HG02938 (cell line): ENCODE measurements at regions not wholly inside any gene's neighbourhood (a gene's known extent, or its start where the extent isn't known, plus 50 kb on each side); places are given as distances from the start of the nearest gene placed in this dataset.
A peak's percentile ranks its signal among the peaks of the same experiment; 100 is the strongest.
"Not testable (repeated sequence)": the region's sequence is repeated elsewhere in the genome, so short reads cannot be mapped to it uniquely, and the experiment has no call there.

Source experiments
- ATAC-seq: cut with Tn5 transposase; IDR thresholded peaks from one replicate; pipeline ENCODE4 v1.9.1; 2021; ENCODE audit warnings: mild to moderate bottlenecking, moderate library complexity; ENCODE audit not compliant: unreplicated experiment

DNA sequence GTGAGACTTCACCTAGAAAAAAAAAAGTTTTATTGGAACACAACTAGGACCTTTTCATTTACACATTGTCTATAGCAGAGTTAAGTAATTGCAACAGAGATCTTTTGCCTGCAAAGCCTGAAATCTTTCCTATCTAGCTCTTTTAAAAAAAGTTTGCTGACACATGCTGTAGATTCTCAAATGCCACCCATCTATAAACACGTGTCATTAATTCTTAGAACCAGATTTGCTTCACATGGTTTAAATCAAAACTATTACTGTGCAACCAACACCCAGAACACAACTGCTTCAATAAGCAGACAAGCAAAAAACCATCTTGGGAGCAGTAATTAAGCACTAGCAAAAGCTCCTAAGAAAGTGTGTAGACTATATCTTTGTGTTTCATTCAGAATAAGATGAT is 55.0 kb downstream of the OXSM start:
- ATAC-seq: no peak

DNA sequence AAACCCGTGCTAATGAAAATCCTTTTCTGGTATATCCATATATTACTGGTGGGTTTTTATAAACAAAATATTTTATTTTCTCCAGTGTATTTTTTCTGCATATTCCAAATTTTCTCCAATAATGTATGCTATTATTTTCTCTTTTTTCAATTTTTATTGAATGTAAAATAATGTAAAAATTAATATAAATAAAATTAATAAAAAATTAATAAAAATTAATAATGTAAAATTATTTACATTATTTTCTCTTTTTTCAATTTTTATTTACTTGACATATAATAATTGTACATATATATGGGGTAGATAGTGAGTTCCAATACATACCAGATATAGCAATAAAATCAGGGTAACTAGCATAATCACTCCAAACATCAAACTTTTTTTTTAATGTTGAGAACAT is 56.4 kb downstream of the OXSM start:
- no peak for ATAC-seq

DNA sequence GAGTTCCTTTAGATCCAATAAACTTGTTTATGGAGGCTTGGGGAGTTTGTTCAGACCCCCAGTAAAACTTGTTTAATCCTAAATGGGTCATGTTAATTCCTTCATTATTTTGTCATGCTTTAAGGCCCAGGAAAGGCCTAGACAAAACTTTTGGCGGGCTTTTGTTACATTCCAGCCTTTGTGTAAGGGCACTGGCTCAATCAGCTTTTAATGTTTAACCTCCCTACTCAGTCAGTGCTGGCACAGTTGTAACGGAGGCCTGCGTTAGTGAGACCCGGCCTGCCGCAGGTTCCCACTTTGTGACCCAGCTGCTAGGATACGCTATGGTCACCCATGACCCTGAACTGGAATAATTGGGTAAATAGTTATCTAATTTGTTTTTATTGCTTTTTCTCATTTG is 59.2 kb downstream of the OXSM start:
- ATAC-seq: no peak

- ATAC-seq: no peak
Observed at GRCh38 chr3:25849641-25850385, 59.9 kb downstream of the OXSM start.

DNA sequence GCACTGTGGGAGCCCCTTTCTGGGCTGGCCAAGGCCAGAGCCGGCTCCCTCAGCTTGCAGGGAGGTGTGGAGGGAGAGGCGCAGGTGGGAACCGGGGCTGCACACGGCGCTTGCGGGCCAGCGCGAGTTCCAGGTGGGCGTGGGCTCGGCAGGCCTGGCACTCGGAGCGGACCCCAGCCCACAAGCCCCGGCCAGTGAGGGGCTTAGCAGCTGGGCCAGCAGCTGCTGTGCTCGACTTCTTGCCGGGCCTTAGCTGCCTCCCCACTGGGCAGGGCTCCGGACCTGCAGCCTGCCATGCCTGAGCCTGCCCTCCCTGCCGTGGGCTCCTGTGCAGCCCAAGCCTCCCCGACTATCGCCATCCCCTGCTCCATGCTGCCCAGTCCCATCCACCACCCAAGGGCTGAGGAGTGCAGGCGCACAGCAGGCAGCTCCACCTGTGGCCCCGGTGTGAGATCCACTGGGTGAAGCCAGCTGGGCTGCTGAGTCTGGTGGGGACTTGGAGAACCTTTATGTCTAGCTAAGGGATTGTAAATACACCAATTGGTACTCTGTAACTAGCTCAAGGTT is 61.9 kb downstream of the OXSM start:
- not testable (repeated sequence) for ATAC-seq

DNA sequence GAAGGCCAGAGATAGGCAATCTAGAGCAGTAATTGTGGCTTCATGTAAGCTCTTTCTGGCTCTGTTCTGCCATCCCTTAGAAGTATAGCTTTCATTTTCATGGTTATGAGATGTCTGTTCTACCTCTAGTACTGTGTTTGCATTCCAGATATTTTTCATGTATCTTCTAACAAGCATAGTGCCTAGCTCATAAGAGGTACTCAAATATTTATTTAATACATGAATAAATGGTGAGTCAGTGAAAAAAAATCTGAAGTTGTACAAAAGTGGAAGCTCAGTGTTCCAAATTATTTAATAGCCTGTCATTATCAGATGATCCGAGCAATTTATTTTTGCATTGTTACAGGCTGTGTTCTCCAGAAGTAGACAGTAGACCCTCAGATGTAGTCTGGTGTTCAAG is 64.3 kb downstream of the OXSM start:
- ATAC-seq: no peak

DNA sequence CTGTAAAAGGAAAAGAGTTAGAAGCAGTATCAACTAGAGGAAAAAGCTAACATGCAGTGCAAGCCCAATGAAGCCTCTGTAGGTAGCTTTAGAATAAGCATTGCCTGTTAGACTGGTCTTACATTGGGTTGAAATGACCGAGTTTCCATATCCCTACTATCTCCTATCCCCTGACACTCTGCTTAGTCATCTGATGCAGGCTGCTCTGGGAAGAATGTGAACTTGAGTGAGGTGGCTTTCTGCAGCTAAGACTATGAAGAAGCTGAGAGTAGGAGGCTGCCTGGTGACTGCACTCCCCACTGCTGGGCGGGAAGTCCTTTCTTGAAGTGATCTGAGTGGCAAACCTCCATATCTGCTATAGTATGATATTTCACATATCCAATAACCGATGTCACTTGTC is 64.7 kb downstream of the OXSM start:
- ATAC-seq: no peak

DNA sequence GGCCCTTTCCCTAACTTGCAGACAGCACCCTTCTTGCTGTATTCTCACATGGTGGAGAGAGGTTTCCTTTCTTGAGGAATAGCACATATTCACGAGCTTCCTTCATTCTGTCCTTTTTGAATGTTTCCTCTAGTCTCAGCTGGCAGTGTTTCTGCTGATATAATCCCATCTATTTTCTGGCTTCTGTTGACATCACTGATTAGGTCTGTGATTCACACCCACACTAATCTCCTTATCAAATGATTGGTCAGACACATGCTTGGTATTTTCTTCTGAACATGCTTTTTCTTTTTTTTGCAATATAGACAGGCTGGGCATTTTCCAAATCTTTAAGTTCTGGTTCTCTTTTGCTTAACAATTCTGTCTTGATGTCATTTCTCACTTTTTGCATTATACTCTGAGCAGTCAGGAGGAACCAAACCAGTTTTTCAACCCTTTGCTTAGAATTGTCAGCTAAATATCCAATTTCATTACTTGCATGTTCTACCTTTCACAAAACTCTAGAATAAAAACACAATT is 65.4 kb downstream of the OXSM start:
- ATAC-seq: no peak

DNA sequence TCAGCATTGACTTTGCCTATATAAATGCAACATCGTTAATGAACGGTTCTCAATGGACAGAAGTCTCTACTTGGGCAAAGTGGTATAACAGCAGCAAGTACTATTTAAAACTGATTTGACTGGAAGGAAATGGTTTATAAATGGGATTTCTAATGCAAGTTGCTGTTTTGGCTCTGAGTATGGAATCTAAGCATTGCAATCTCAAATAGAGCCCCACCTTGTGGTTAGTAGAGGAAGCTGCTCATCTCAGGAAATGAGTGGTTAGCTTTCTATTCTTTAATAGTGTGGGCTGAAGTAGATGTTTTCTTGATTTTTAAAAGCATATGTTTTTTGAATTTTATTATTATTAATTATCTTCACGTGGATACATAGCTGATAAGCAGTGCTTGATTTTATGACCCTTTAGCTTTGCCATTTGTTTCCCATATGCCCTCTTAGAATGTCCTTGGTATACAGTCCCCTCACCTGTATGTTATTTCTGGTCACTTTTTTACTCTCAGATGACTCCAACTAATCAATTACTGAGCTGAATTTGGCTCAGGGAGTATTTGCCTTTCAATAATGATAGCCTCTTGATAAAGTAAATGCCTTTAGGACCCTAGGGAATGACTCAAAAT is 67.1 kb downstream of the OXSM start:
- peak; percentile 88 for ATAC-seq

GRCh38 chr3:25861566-25861965 is 71.7 kb downstream of the OXSM start:
- ATAC-seq: no peak

GRCh38 chr3:25863011-25863415 is 73.1 kb downstream of the OXSM start:
- no peak for ATAC-seq

GRCh38 chr3:25863416-25863959 is 73.6 kb downstream of the OXSM start:
- ATAC-seq: no peak

DNA sequence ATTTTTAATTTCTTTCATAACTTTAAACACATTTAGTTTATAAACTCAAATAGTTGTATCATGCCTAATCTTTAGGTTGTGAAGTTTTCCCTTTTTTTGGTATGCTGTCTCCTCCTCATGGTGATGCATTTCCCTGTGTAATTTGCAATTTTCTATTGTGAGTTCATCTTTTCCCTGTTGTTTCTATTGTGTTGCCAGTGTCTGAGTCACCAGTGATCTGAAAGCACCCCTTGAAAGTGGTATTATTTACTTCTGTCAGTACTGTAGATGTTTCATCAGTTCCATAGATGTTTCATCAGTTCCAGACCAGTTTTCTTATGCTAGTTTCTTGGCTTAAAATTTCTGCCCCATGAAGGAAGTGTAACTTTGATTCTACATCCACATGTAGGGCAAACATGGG is 80.6 kb downstream of the OXSM start:
- ATAC-seq: no peak

DNA sequence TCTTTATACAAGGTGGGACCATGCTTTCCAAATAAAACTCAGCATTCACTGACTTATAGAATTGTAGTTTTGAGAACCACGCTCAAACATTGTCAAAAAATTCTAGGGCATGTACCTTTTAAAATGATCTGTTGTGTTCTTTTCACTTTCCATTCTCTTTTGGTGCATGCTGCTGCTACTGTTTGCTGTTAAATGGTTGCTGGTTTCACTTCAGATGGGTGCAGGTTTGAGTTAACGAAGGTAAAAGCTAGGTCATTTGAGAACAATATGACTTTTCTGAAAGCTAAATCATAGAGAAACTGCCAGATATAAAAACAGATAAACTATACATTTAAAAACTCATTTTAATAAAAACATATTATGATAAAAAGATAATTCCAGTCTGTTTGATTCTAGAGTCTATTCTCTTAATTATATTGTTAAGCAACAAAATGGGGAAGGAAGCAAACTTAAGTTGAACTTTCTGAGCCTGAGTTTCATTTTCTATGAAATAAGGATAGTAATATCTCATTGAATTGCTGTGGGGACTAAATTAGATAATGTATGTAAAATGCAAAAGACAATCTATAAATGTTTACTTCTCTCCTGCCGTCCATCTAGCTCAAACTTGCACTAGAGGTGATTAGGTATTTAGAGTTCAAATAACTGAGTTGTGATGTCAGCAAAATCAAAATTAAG is 82.4 kb downstream of the OXSM start:
- ATAC-seq: peak; percentile 85

DNA sequence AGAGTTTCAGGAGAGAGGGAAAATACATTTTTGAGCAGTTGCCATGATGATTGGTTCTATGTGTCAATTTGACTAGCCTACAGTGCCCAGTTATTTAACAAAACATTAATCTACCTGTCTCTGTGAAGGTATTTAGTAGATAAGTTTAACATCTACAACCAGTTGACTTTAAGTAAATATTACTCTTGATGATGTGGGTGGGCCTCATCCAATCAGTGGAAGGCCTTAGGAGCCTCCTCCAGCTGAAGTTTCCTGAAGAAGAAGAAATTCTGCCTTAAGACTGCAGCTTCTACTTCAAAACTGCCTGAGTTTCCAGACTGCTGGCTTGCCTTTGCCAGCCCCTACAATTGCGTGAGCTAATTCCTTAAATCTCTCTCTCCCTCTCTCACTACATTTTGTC is 93.6 kb downstream of the OXSM start:
- ATAC-seq: no peak

- no peak for ATAC-seq
Observed at GRCh38 chr3:25884981-25885380, 95.1 kb downstream of the OXSM start.

DNA sequence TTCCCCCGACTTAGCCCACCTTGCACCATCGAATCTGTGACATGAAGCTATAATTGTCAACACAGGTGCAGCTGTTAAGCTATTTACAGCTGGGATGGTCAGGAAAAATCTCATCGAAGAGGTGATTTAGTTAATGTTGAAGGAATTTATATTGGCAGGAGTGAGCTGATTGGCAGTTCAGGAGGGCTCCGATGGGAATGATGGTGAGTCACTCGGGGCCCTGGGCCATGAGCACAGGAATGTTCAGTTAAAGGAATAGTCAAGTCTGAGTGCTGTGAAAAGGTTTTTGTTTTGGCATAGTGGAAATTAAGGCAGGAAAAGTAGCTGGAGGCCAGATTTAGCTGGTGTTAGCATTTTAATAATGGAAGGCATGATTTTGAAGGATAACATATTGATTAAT is 95.7 kb downstream of the OXSM start:
- ATAC-seq: no peak

- ATAC-seq: no peak
Observed at GRCh38 chr3:25887907-25888306, 98.0 kb downstream of the OXSM start.

- no peak for ATAC-seq
Observed at GRCh38 chr3:25888892-25889524, 99.1 kb downstream of the OXSM start.

DNA sequence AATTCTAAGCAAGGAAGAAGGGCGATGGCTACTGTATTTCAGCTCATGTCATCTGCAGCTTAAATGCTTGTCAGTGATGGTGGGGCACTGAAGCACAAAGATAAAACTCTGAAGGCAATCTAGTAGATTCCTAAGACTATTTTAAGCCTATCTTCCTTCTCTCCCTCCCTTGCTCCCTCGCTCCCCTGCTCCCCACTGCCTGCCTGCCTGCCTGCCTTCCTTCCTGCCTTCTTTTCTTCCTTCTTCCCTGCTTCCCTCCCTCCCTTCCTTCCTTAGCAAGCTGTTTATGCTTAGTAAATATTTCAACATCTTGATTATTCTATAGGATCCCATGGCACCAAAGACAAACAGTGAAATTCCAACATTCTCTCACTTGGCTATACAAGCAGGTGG is 99.6 kb downstream of the OXSM start:
- no peak for ATAC-seq

DNA sequence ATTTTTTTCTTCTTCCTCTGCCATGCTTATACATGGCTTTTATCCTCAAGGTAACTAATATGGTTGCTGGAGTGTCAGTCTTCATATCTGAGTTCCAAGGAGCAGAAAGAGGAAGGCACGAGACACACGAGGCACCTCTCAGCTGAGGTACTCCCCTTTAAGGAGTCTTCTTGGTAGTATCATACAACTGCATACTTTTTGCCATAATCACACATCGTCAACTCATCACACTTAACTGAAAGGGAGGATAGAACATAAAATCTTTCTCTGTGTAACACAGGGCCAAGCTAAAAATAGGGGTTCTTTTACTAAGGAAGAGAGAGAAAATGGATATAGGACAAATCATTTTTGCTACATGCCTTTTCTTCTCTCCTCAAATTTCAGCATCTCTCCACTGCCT is 104.2 kb downstream of the OXSM start:
- no peak for ATAC-seq
